H1 (cell line): ENCODE measurements at regions not wholly inside any gene's neighbourhood (a gene's known extent, or its start where the extent isn't known, plus 50 kb on each side); places are given as distances from the start of the nearest gene placed in this dataset.

Experiments used
- CTCF ChIA-PET: fragments of 300-600 bp; sonication (Branson Sonifier 250); formaldehyde crosslinking; loops from one replicate; lab custom pipeline; 2021; ENCODE audit not compliant: partially characterized antibody; lab: Charles Lee
- POLR2A ChIA-PET: fragments of 300-600 bp; sonication (Branson Sonifier 250); formaldehyde crosslinking; loops from one replicate; lab custom pipeline; 2021; ENCODE audit warnings: inconsistent platforms; ENCODE audit not compliant: partially characterized antibody; lab: Charles Lee
- DNase-seq, 2 experiments: peaks; one replicate each; pipeline versions ENCODE4 v3.0.0 to v3.0.0-alpha.2; 2010 to 2022; ENCODE audit warnings: low spot score in 2 of 2, low read depth in 1 of 2, mixed read lengths in 1 of 2
- FAIRE-seq: peaks from 2 replicates; lab custom pipeline; 2011; peaks lifted over from hg19 to GRCh38; lab: Jason Lieb, UNC
- H2AFZ ChIP-seq: 2 replicates; pipeline ENCODE4 v1.8.1; 2012; ENCODE audit warnings: low read length, inconsistent platforms
- H2AK5ac ChIP-seq: 2 replicates; pipeline ENCODE4 v1.6.1; 2013; ENCODE audit warnings: low read depth, low read length
- H2BK120ac ChIP-seq: replicated peaks from 2 replicates; pipeline ENCODE3; 2013; ENCODE audit warnings: low read depth, low read length, inconsistent platforms
- H2BK12ac ChIP-seq: 2 replicates; pipeline ENCODE4 v1.6.1; 2013; ENCODE audit warnings: low read depth, low read length
- H2BK15ac ChIP-seq: 2 replicates; pipeline ENCODE4 v1.6.1; 2013; ENCODE audit warnings: low read length
- H2BK20ac ChIP-seq: 2 replicates; pipeline ENCODE4 v1.6.1; 2013; ENCODE audit warnings: low read length
- H2BK5ac ChIP-seq: 2 replicates; pipeline ENCODE4 v1.6.1; 2013; ENCODE audit warnings: low read depth, low read length
- H3K14ac ChIP-seq: 2 replicates; pipeline ENCODE4 v1.6.1; 2013; ENCODE audit warnings: inconsistent platforms; ENCODE audit not compliant: insufficient read length
- H3K18ac ChIP-seq: 2 replicates; pipeline ENCODE4 v1.6.1; 2013; ENCODE audit warnings: low read length; ENCODE audit errors: extremely low read depth
- H3K23ac ChIP-seq: 2 replicates; pipeline ENCODE4 v1.6.1; 2013; ENCODE audit warnings: inconsistent platforms; ENCODE audit not compliant: insufficient read length
- H3K23me2 ChIP-seq: 2 replicates; pipeline ENCODE4 v1.6.1; 2013; ENCODE audit warnings: low read depth, low read length
- H3K27ac ChIP-seq: 2 replicates; pipeline ENCODE4 v1.6.1; 2011; ENCODE audit warnings: low read depth, low read length, inconsistent platforms
- H3K27me3 ChIP-seq, 4 experiments: replicated peaks in 1 of 4; 1 replicate in 1 of 4; 2 replicates in 3 of 4; pipeline versions ENCODE4 v1.6.1 to v1.8.1; 2011 to 2013; ENCODE audit warnings: low read length in 3 of 4, mild to moderate bottlenecking in 3 of 4, inconsistent platforms in 2 of 4, mixed read lengths in 2 of 4, moderate library complexity in 1 of 4; ENCODE audit not compliant: control insufficient read depth in 3 of 4, insufficient read depth in 3 of 4; ENCODE audit errors: extremely low read depth in 1 of 4
- H3K36me3 ChIP-seq, 4 experiments: 2 replicates each; pipeline versions ENCODE4 v1.6.1 to v1.8.1; 2011 to 2013; ENCODE audit warnings: mild to moderate bottlenecking in 4 of 4, low read length in 3 of 4, moderate library complexity in 2 of 4, control low read depth in 1 of 4, inconsistent platforms in 1 of 4; ENCODE audit not compliant: insufficient read depth in 4 of 4, control insufficient read depth in 2 of 4
- H3K4ac ChIP-seq: replicated peaks from 2 replicates; pipeline ENCODE3; 2013; ENCODE audit warnings: low read length, low read depth, mixed read lengths, inconsistent platforms; ENCODE audit not compliant: insufficient read length
- H3K4me1 ChIP-seq, 4 experiments: replicated peaks in 1 of 4; 1 replicate in 1 of 4; 2 replicates in 3 of 4; pipeline versions ENCODE4 v1.6.1 to v1.8.1; 2011 to 2013; ENCODE audit warnings: low read length in 3 of 4, inconsistent platforms in 2 of 4, mixed read lengths in 1 of 4; ENCODE audit not compliant: insufficient read depth in 4 of 4, control insufficient read depth in 3 of 4
- H3K4me2 ChIP-seq, 2 experiments: 2 replicates each; pipeline versions ENCODE4 v1.6.1 to v1.8.1; 2011 to 2013; ENCODE audit warnings: low read depth in 2 of 2, low read length in 2 of 2, control low read depth in 1 of 2, inconsistent platforms in 1 of 2, mild to moderate bottlenecking in 1 of 2; ENCODE audit not compliant: insufficient read depth in 1 of 2
- H3K4me3 ChIP-seq, 4 experiments: fragments of 200-600, 300-600 bp in 1 of 4; sonication (generic), shearing (Covaris generic), sonication (Bioruptor Twin) in 1 of 4; 2 replicates each; pipeline versions ENCODE4 v1.5.1 to v1.8.1; 2011 to 2016; ENCODE audit warnings: low read length in 4 of 4, low read depth in 3 of 4, control low read depth in 2 of 4, inconsistent platforms in 2 of 4, mild to moderate bottlenecking in 2 of 4, mixed read lengths in 1 of 4, moderate library complexity in 1 of 4; ENCODE audit not compliant: insufficient read depth in 2 of 4; ENCODE audit errors: extremely low read depth in 1 of 4
- H3K56ac ChIP-seq: replicated peaks from 2 replicates; pipeline ENCODE3; 2013; ENCODE audit warnings: low read depth, mild to moderate bottlenecking, mixed read lengths, low read length, inconsistent platforms; ENCODE audit not compliant: insufficient read length
- H3K79me1 ChIP-seq: 2 replicates; pipeline ENCODE4 v1.6.1; 2013; ENCODE audit warnings: low read depth, low read length, control low read depth
- H3K79me2 ChIP-seq, 2 experiments: 2 replicates each; pipeline versions ENCODE4 v1.6.1 to v1.8.1; 2012 to 2013; ENCODE audit warnings: low read length in 2 of 2, mild to moderate bottlenecking in 2 of 2, inconsistent platforms in 1 of 2; ENCODE audit not compliant: insufficient read depth in 2 of 2, control insufficient read depth in 1 of 2
- H3K9ac ChIP-seq, 4 experiments: replicated peaks in 1 of 4; 1 replicate in 1 of 4; 2 replicates in 3 of 4; pipeline versions ENCODE4 v1.6.1 to v1.8.1; 2011 to 2013; ENCODE audit warnings: low read depth in 3 of 4, low read length in 3 of 4, control low read depth in 2 of 4, mild to moderate bottlenecking in 2 of 4, moderate library complexity in 2 of 4, inconsistent platforms in 1 of 4; ENCODE audit errors: extremely low read depth in 1 of 4
- H3K9me3 ChIP-seq, 2 experiments: 2 replicates each; pipeline versions ENCODE4 v1.6.1 to v1.8.1; 2012 to 2013; ENCODE audit warnings: mild to moderate bottlenecking in 2 of 2, moderate library complexity in 2 of 2, control low read depth in 1 of 2, inconsistent platforms in 1 of 2, low read depth in 1 of 2, low read length in 1 of 2, mixed read lengths in 1 of 2; ENCODE audit not compliant: insufficient read depth in 2 of 2
- H4K20me1 ChIP-seq, 2 experiments: replicated peaks in 1 of 2; 2 replicates each; pipeline versions ENCODE3 to v1.8.1; 2011 to 2013; ENCODE audit warnings: inconsistent platforms in 2 of 2, low read length in 2 of 2, mild to moderate bottlenecking in 1 of 2; ENCODE audit not compliant: insufficient read depth in 2 of 2, control insufficient read depth in 1 of 2
- H4K5ac ChIP-seq: 2 replicates; pipeline ENCODE4 v1.6.1; 2013; ENCODE audit warnings: low read length, low read depth, mixed read lengths, inconsistent platforms; ENCODE audit not compliant: insufficient read length
- H4K8ac ChIP-seq: 2 replicates; pipeline ENCODE4 v1.8.0; 2013; ENCODE audit warnings: mild to moderate bottlenecking, moderate library complexity, low read length, inconsistent platforms; ENCODE audit not compliant: insufficient read depth; ENCODE audit errors: extremely low read depth
- H4K91ac ChIP-seq: replicated peaks from 2 replicates; pipeline ENCODE3; 2013; ENCODE audit warnings: low read length, mixed read lengths, inconsistent platforms; ENCODE audit not compliant: insufficient read length
- ATF3 ChIP-seq: IDR thresholded peaks from 2 replicates; pipeline ENCODE4 v1.6.1; 2011; ENCODE audit warnings: low read depth, mild to moderate bottlenecking, low read length; ENCODE audit not compliant: insufficient read depth
- BCL11A ChIP-seq, 2 experiments: IDR thresholded peaks; one replicate each; pipeline ENCODE4 v1.6.1; 2011; ENCODE audit warnings: low read depth in 2 of 2, low read length in 2 of 2, mild to moderate bottlenecking in 2 of 2
- CBX8 ChIP-seq: fragments of 300-800, 300-1000 bp; sonication (generic); IDR thresholded peaks from 2 replicates; pipeline ENCODE4 v1.7.1; 2016; ENCODE audit warnings: low read depth, low read length, borderline replicate concordance
- CTBP2 ChIP-seq: IDR thresholded peaks from 2 replicates; pipeline ENCODE4 v1.7.0; 2011; ENCODE audit warnings: borderline replicate concordance, mild to moderate bottlenecking, moderate library complexity, mixed read lengths, low read length; ENCODE audit not compliant: insufficient read depth, insufficient read length
- EP300 ChIP-seq, 2 experiments: IDR thresholded peaks; 1 replicate in 1 of 2; 2 replicates in 1 of 2; pipeline ENCODE4 v1.6.1; 2011 to 2012; ENCODE audit warnings: low read depth in 2 of 2, low read length in 2 of 2, mild to moderate bottlenecking in 2 of 2, borderline replicate concordance in 1 of 2, inconsistent platforms in 1 of 2, moderate library complexity in 1 of 2
- GABPA ChIP-seq: IDR thresholded peaks from 2 replicates; pipeline ENCODE4 v1.6.1; 2011; ENCODE audit warnings: mild to moderate bottlenecking, low read length, moderate library complexity, borderline replicate concordance; ENCODE audit not compliant: insufficient read depth
- HDAC6 ChIP-seq: IDR thresholded peaks from one replicate; pipeline ENCODE4 v1.7.1; 2012; ENCODE audit warnings: low read depth, mild to moderate bottlenecking, inconsistent platforms, low read length, moderate library complexity
- KDM1A ChIP-seq: fragments of 200-600, 300-600 bp; sonication (generic); IDR thresholded peaks from 2 replicates; pipeline ENCODE4 v1.7.1; 2016; ENCODE audit warnings: mild to moderate bottlenecking, low read length, borderline replicate concordance
- KDM4A ChIP-seq: IDR thresholded peaks from one replicate; pipeline ENCODE4 v1.7.1; 2012; ENCODE audit warnings: low read depth, mild to moderate bottlenecking, moderate library complexity, low read length, inconsistent platforms; ENCODE audit not compliant: severe bottlenecking
- SP4 ChIP-seq: IDR thresholded peaks from 2 replicates; pipeline ENCODE4 v1.6.1; 2012; ENCODE audit warnings: low read length, inconsistent platforms
- TBP ChIP-seq: IDR thresholded peaks from 2 replicates; pipeline ENCODE4 v1.6.1; 2011; ENCODE audit warnings: low read depth, low read length, improper control_type of control experiment
- USF2 ChIP-seq: IDR thresholded peaks from 2 replicates; pipeline ENCODE4 v1.6.1; 2011; ENCODE audit warnings: low read length, improper control_type of control experiment
- WGBS, 2 experiments: shearing (Covaris generic) in 1 of 2; methylation state at CpG; one replicate each; pipeline versions ENCODE4 v1.1.6 to v1.1.7; 2013 to 2015; ENCODE audit warnings: low lambda C conversion rate in 2 of 2, mixed read lengths in 2 of 2, inconsistent platforms in 1 of 2, low coverage in 1 of 2, missing lambda C conversion rate in 1 of 2; ENCODE audit not compliant: insufficient replicate concordance in 2 of 2, insufficient coverage in 1 of 2, insufficient read length in 1 of 2; ENCODE audit errors: extremely low coverage in 1 of 2, missing lambda C conversion rate in 1 of 2; 5-methylcytosine and 5-hydroxymethylcytosine counted together

- no peak overlapping the region for H2BK12ac ChIP-seq
- no peaks in the 10 kb centered on the region for H3K4me1 ChIP-seq
- H4K20me1 ChIP-seq = no peaks in the 10 kb centered on the region
- no peaks in the 10 kb centered on the region for H3K36me3 ChIP-seq
- H2BK15ac ChIP-seq = no peak overlapping the region
- no peak overlapping the region for H3K4ac ChIP-seq
- no peak for TF ChIP-seq GABPA
- TF ChIP-seq SP4 = no peak
- TF ChIP-seq HDAC6 = no peak
- no peak for TF ChIP-seq EP300 (IDR thresholded peaks at IDR 0.05; ENCODE audit: borderline replicate concordance in 1 of 2, low read depth in 2 of 2, low read length in 2 of 2)
- no peak for TF ChIP-seq ATF3
- TF ChIP-seq KDM1A = no peak
- TF ChIP-seq CBX8 = no peak
- no peak for TF ChIP-seq BCL11A (IDR thresholded peaks at IDR 0.05; ENCODE audit: low read depth in 2 of 2, low read length in 2 of 2)
- TF ChIP-seq TBP = no peak
- no peak for TF ChIP-seq KDM4A
- no peak for TF ChIP-seq USF2
- no peak for TF ChIP-seq CTBP2
- no peaks in the 10 kb centered on the region for H3K9me3 ChIP-seq
- H3K23ac ChIP-seq = no peak overlapping the region
- no peak overlapping the region for H3K27ac ChIP-seq
- H4K91ac ChIP-seq = no peak overlapping the region
- CTCF ChIA-PET = interaction anchor here (1.1 kb wide), 1 partner anchor 14 kb away, joined by 3 read pairs; no protein-coding TSS in a partner anchor
- POLR2A ChIA-PET = no interaction called here
- H2BK120ac ChIP-seq = no peak overlapping the region
- H3K79me1 ChIP-seq = no peaks in the 10 kb centered on the region
- H3K14ac ChIP-seq = no peak overlapping the region
- H3K9ac ChIP-seq = no peak overlapping the region
- H3K4me2 ChIP-seq = no peak overlapping the region
- no peak overlapping the region for H4K5ac ChIP-seq
- H2BK20ac ChIP-seq = no peak overlapping the region
- DNase-seq = no peak
- no peak overlapping the region for H2AK5ac ChIP-seq
- no peak overlapping the region for H3K4me3 ChIP-seq
- no peak overlapping the region for H3K56ac ChIP-seq
- 100% methylated on average over 1 of the region's 1 CpG; no CpG with 5 or more reads in 1 of the 2 experiments for WGBS, 2 experiments
- FAIRE-seq = no peak
- H3K27me3 ChIP-seq = no peaks in the 10 kb centered on the region
- H3K18ac ChIP-seq = no peak overlapping the region
- no peak overlapping the region for H2AFZ ChIP-seq
- H4K8ac ChIP-seq = no peak overlapping the region
- no peaks in the 10 kb centered on the region for H3K23me2 ChIP-seq
- no peak overlapping the region for H2BK5ac ChIP-seq
- H3K79me2 ChIP-seq = no peaks in the 10 kb centered on the region
Measured at GRCh38 chr1:72530646-72531045, 248.3 kb upstream of the NEGR1 start.
